D341Med (cell line): ENCODE measurements at regions not wholly inside any gene's neighbourhood (a gene's known extent, or its start where the extent isn't known, plus 50 kb on each side); places are given as distances from the start of the nearest gene placed in this dataset.
"Not testable (repeated sequence)": the region's sequence is repeated elsewhere in the genome, so short reads cannot be mapped to it uniquely, and the experiment has no call there.

Experiments used
- DNase-seq: peaks from one replicate; pipeline ENCODE4 v3.0.0; 2012; ENCODE audit warnings: low spot score

- DNase-seq, result no peak
These were observed 404.2 kb downstream of the KCNRG start for GRCh38 chr13:50419331-50419865.

- DNase-seq, result no peak
These were observed 404.7 kb downstream of the KCNRG start for GRCh38 chr13:50419896-50420295.

- no peak for DNase-seq
These were observed 405.7 kb downstream of the KCNRG start for GRCh38 chr13:50420718-50421472.

- no peak for DNase-seq
These were observed 406.4 kb downstream of the KCNRG start for GRCh38 chr13:50421473-50422130.

GRCh38 chr13:50422181-50423148 is 407.2 kb downstream of the KCNRG start:
- DNase-seq, result no peak

GRCh38 chr13:50424993-50425392 is 409.7 kb downstream of the KCNRG start:
- DNase-seq, result no peak

GRCh38 chr13:50425772-50426171 is 410.5 kb downstream of the KCNRG start:
- DNase-seq, result no peak

GRCh38 chr13:50426927-50427326 is 411.7 kb downstream of the KCNRG start:
- DNase-seq, result no peak

GRCh38 chr13:50427511-50427910 is 412.3 kb downstream of the KCNRG start:
- not testable (repeated sequence) for DNase-seq

GRCh38 chr13:50428183-50428877 is 413.1 kb downstream of the KCNRG start:
- no peak for DNase-seq

GRCh38 chr13:50435011-50435410 is 408.5 kb downstream of the DLEU7 start:
- no peak for DNase-seq

- no peak for DNase-seq
These were observed 406.2 kb downstream of the DLEU7 start for GRCh38 chr13:50437252-50437651.

GRCh38 chr13:50438351-50438750 is 405.1 kb downstream of the DLEU7 start:
- DNase-seq, result no peak

- DNase-seq, result no peak
These were observed 402.4 kb downstream of the DLEU7 start for GRCh38 chr13:50441130-50441529.

- DNase-seq, result no peak
These were observed 398.8 kb downstream of the DLEU7 start for GRCh38 chr13:50444726-50445125.

GRCh38 chr13:50446611-50447010 is 396.9 kb downstream of the DLEU7 start:
- DNase-seq, result no peak

- DNase-seq, result no peak
These were observed 394.9 kb downstream of the DLEU7 start for GRCh38 chr13:50448535-50448998.

GRCh38 chr13:50449465-50449864 is 394.0 kb downstream of the DLEU7 start:
- DNase-seq, result no peak

- no peak for DNase-seq
These were observed 393.2 kb downstream of the DLEU7 start for GRCh38 chr13:50450279-50450678.

GRCh38 chr13:50451609-50452008 is 391.9 kb downstream of the DLEU7 start:
- DNase-seq, result no peak

GRCh38 chr13:50452028-50452427 is 391.5 kb downstream of the DLEU7 start:
- DNase-seq, result no peak

GRCh38 chr13:50452756-50453155 is 390.7 kb downstream of the DLEU7 start:
- no peak for DNase-seq
